ENCODE measurements at regions not wholly inside any gene's neighbourhood (a gene's known extent, or its start where the extent isn't known, plus 50 kb on each side); places are given as distances from the start of the nearest gene placed in this dataset.

GRCh38 chr3:35187908-35188307 lies 451.4 kb upstream of the ARPP21 start:
- Histone ChIP-seq H3K27ac (no peak overlapping the region), H3K27me3 (no peaks in the 10 kb centered on the region), H3K4me1 (no peaks in the 10 kb centered on the region), H3K9me3 (no peaks in the 10 kb centered on the region), H3K4me3 (no peak overlapping the region), H3K36me3 (no peaks in the 10 kb centered on the region)
- TF ChIP-seq EP300 (IDR thresholded peaks at IDR 0.05), result no peak
- no peak for TF ChIP-seq CTCF (IDR thresholded peaks at IDR 0.05)
- no peak for TF ChIP-seq POLR2A (IDR thresholded peaks at IDR 0.05)
- DNase-seq (ENCODE audit: low spot score in 2 of 2), result no peak
- 73 to 89% methylated on average over 1 of the region's 1 CpG for WGBS, 2 donors

GRCh38 chr3:35194666-35195065 lies 444.7 kb upstream of the ARPP21 start:
- no peaks in the 10 kb centered on the region for H3K27me3 ChIP-seq
- 94 to 97% methylated on average over 1 of the region's 1 CpG for WGBS, 2 donors
- TF ChIP-seq POLR2A (IDR thresholded peaks at IDR 0.05) (no peak), CTCF (IDR thresholded peaks at IDR 0.05) (no peak), EP300 (IDR thresholded peaks at IDR 0.05) (no peak)
- no peaks in the 10 kb centered on the region for H3K36me3 ChIP-seq
- H3K4me1 ChIP-seq, result no peaks in the 10 kb centered on the region
- no peak for DNase-seq (ENCODE audit: low spot score in 2 of 2)
- H3K27ac ChIP-seq, result no peak overlapping the region
- no peak overlapping the region for H3K4me3 ChIP-seq
- no peaks in the 10 kb centered on the region for H3K9me3 ChIP-seq

GRCh38 chr3:35198857-35199256 lies 440.5 kb upstream of the ARPP21 start:
- no peaks in the 10 kb centered on the region for H3K27me3 ChIP-seq
- no peaks in the 10 kb centered on the region for H3K4me1 ChIP-seq
- DNase-seq (ENCODE audit: low spot score in 2 of 2), result no peak
- WGBS, 2 donors, result 76 to 92% methylated on average over 3 of the region's 3 CpGs
- no peaks in the 10 kb centered on the region for H3K36me3 ChIP-seq
- H3K4me3 ChIP-seq, result no peak overlapping the region
- TF ChIP-seq POLR2A (IDR thresholded peaks at IDR 0.05), result no peak
- TF ChIP-seq CTCF (IDR thresholded peaks at IDR 0.05), result no peak
- no peak for TF ChIP-seq EP300 (IDR thresholded peaks at IDR 0.05)
- H3K9me3 ChIP-seq, result no peaks in the 10 kb centered on the region
- no peak overlapping the region for H3K27ac ChIP-seq

- no peak for DNase-seq (ENCODE audit: low spot score in 2 of 2)
- Histone ChIP-seq H3K4me3 (no peak overlapping the region), H3K4me1 (no peaks in the 10 kb centered on the region), H3K9me3 (no peaks in the 10 kb centered on the region), H3K27ac (no peak overlapping the region), H3K27me3 (no peaks in the 10 kb centered on the region), H3K36me3 (no peaks in the 10 kb centered on the region)
- no peak for TF ChIP-seq POLR2A (IDR thresholded peaks at IDR 0.05)
- no peak for TF ChIP-seq CTCF (IDR thresholded peaks at IDR 0.05)
- no peak for TF ChIP-seq EP300 (IDR thresholded peaks at IDR 0.05)
These were observed 439.3 kb upstream of the ARPP21 start for GRCh38 chr3:35200056-35200455.

GRCh38 chr3:35201211-35201610 lies 438.1 kb upstream of the ARPP21 start:
- H3K4me3 ChIP-seq, result no peak overlapping the region
- TF ChIP-seq CTCF (IDR thresholded peaks at IDR 0.05) (no peak), EP300 (IDR thresholded peaks at IDR 0.05) (no peak), POLR2A (IDR thresholded peaks at IDR 0.05) (no peak)
- no peak for DNase-seq (ENCODE audit: low spot score in 2 of 2)
- no peaks in the 10 kb centered on the region for H3K27me3 ChIP-seq
- no peak overlapping the region for H3K27ac ChIP-seq
- H3K36me3 ChIP-seq, result no peaks in the 10 kb centered on the region
- H3K9me3 ChIP-seq, result no peaks in the 10 kb centered on the region
- 81 to 86% methylated on average over 2 of the region's 2 CpGs for WGBS, 2 donors
- H3K4me1 ChIP-seq, result no peaks in the 10 kb centered on the region

Measured in tibial nerve (tissue), 4 donors.